ENCODE measurements at regions not wholly inside any gene's neighbourhood (a gene's known extent, or its start where the extent isn't known, plus 50 kb on each side); places are given as distances from the start of the nearest gene placed in this dataset.

DNA sequence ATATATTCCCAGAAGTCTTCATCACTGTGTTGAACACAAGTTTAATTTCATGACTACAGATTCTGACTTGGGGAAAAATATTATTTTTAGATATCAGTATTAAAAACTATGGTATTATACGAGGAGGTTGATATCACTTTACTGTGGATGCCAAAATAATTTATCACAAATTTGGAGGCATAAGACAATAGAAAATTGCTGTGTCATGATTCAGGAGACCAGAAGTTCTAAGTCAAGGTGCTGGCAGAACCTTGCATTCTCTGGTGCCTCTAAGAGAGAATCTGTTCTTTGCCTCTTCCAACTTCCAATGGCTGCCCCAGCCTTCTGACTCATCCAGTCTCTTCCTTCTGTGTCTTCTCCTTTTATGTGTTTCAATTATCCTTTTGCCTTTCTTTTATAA is 325.0 kb upstream of the CNTN4 start:
- no peak overlapping the region for H2AFZ ChIP-seq (ENCODE audit: low read length)
- H3K4me2 ChIP-seq (ENCODE audit: low read depth, low read length, poor library complexity, severe bottlenecking), result no peak overlapping the region
- H4K20me1 ChIP-seq (ENCODE audit: insufficient read depth, low read length, poor library complexity, severe bottlenecking), result no peaks in the 10 kb centered on the region
- no peak overlapping the region for H3K9ac ChIP-seq (ENCODE audit: low read depth, low read length, poor library complexity, severe bottlenecking)
- no peaks in the 10 kb centered on the region for H3K9me2 ChIP-seq (replicated peaks; ENCODE audit: low read depth, low read length)
- no peaks in the 10 kb centered on the region for H3K27me3 ChIP-seq (ENCODE audit: insufficient read depth, low read length, poor library complexity, severe bottlenecking)
- no peaks in the 10 kb centered on the region for H3K4me1 ChIP-seq (ENCODE audit: insufficient read depth, low read length, poor library complexity, severe bottlenecking)
- TF ChIP-seq EZH2phosphoT487 (IDR thresholded peaks at IDR 0.05; ENCODE audit: borderline replicate concordance), result no peak
- TF ChIP-seq, protein P1, sequence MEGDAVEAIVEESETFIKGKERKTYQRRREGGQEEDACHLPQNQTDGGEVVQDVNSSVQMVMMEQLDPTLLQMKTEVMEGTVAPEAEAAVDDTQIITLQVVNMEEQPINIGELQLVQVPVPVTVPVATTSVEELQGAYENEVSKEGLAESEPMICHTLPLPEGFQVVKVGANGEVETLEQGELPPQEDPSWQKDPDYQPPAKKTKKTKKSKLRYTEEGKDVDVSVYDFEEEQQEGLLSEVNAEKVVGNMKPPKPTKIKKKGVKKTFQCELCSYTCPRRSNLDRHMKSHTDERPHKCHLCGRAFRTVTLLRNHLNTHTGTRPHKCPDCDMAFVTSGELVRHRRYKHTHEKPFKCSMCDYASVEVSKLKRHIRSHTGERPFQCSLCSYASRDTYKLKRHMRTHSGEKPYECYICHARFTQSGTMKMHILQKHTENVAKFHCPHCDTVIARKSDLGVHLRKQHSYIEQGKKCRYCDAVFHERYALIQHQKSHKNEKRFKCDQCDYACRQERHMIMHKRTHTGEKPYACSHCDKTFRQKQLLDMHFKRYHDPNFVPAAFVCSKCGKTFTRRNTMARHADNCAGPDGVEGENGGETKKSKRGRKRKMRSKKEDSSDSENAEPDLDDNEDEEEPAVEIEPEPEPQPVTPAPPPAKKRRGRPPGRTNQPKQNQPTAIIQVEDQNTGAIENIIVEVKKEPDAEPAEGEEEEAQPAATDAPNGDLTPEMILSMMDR (conservative IDR thresholded peaks at IDR 0.05; ENCODE audit: low read length), result no peak
- H3K9me3 ChIP-seq (ENCODE audit: insufficient read depth, low read depth, low read length), result peaks cover 4% of the 10 kb centered on the region; the same call in 1 of the 2 replicates
- H3K79me2 ChIP-seq (ENCODE audit: insufficient read depth, low read length), result no peaks in the 10 kb centered on the region
- H3K36me3 ChIP-seq (ENCODE audit: insufficient read depth, low read length), result no peaks in the 10 kb centered on the region
- H3K4me3 ChIP-seq (ENCODE audit: low read length, poor library complexity, severe bottlenecking), result no peak overlapping the region
- H3F3A ChIP-seq (ENCODE audit: low read depth), result no peaks in the 10 kb centered on the region

DNA sequence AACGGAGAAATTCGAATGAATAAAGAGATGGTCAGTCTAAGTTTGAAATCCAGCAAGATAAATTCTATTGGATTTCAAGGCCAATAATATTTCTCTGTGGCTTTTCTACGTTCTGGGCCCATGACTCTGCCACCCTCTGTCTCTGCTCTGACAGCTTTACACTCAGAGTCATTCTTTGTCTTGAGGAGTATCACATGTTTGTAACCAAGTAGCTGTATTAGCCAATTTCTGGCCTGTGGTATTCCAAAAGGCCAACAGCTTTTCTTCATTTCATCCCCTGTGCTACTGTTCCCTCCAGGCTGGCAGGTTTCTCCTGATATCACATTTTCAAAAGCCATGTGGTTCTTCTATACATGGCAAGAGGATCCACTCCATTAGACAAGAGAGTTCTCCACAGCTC is 324.1 kb upstream of the CNTN4 start:
- peaks cover 4% of the 10 kb centered on the region; the same call in 1 of the 2 replicates for H3K9me3 ChIP-seq (ENCODE audit: insufficient read depth, low read depth, low read length)
- H4K20me1 ChIP-seq (ENCODE audit: insufficient read depth, low read length, poor library complexity, severe bottlenecking), result no peaks in the 10 kb centered on the region
- no peak overlapping the region for H2AFZ ChIP-seq (ENCODE audit: low read length)
- H3K27me3 ChIP-seq (ENCODE audit: insufficient read depth, low read length, poor library complexity, severe bottlenecking), result no peaks in the 10 kb centered on the region
- no peak overlapping the region for H3K4me3 ChIP-seq (ENCODE audit: low read length, poor library complexity, severe bottlenecking)
- TF ChIP-seq EZH2phosphoT487 (IDR thresholded peaks at IDR 0.05; ENCODE audit: borderline replicate concordance), result no peak
- TF ChIP-seq, protein P1 (conservative IDR thresholded peaks at IDR 0.05; ENCODE audit: low read length), result no peak
- H3K9ac ChIP-seq (ENCODE audit: low read depth, low read length, poor library complexity, severe bottlenecking), result no peak overlapping the region
- H3K36me3 ChIP-seq (ENCODE audit: insufficient read depth, low read length), result no peaks in the 10 kb centered on the region
- no peaks in the 10 kb centered on the region for H3K9me2 ChIP-seq (replicated peaks; ENCODE audit: low read depth, low read length)
- no peaks in the 10 kb centered on the region for H3K79me2 ChIP-seq (ENCODE audit: insufficient read depth, low read length)
- H3K4me2 ChIP-seq (ENCODE audit: low read depth, low read length, poor library complexity, severe bottlenecking), result no peak overlapping the region
- H3F3A ChIP-seq (ENCODE audit: low read depth), result no peaks in the 10 kb centered on the region
- no peaks in the 10 kb centered on the region for H3K4me1 ChIP-seq (ENCODE audit: insufficient read depth, low read length, poor library complexity, severe bottlenecking)

DNA sequence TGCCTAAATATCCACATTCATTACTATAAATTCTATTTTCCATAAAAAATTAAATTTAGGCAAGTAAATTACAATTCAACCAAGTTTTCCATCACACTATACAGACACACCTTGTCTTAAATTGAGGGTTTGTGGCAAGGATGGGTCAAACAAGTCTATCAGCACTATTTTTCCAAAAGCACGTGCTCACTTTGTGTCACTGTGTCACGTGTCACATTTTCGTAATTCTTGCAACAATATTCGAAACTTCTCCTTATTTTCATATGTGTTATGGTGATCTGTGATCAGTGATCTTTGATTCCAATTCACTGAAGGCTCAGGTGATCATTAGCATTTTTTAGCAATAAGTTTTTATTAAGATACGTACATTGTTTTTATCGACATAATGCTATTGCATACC is 323.3 kb upstream of the CNTN4 start:
- Histone ChIP-seq H3K9me2 (replicated peaks; ENCODE audit: low read depth, low read length) (no peaks in the 10 kb centered on the region), H3K79me2 (ENCODE audit: insufficient read depth, low read length) (no peaks in the 10 kb centered on the region), H3K9me3 (ENCODE audit: insufficient read depth, low read depth, low read length) (peaks cover 4% of the 10 kb centered on the region; the same call in 1 of the 2 replicates), H3K4me1 (ENCODE audit: insufficient read depth, low read length, poor library complexity, severe bottlenecking) (no peaks in the 10 kb centered on the region), H3F3A (ENCODE audit: low read depth) (no peaks in the 10 kb centered on the region), H3K36me3 (ENCODE audit: insufficient read depth, low read length) (no peaks in the 10 kb centered on the region), H3K4me2 (ENCODE audit: low read depth, low read length, poor library complexity, severe bottlenecking) (no peak overlapping the region), H2AFZ (ENCODE audit: low read length) (no peak overlapping the region), H3K9ac (ENCODE audit: low read depth, low read length, poor library complexity, severe bottlenecking) (no peak overlapping the region), H3K27me3 (ENCODE audit: insufficient read depth, low read length, poor library complexity, severe bottlenecking) (no peaks in the 10 kb centered on the region), H3K4me3 (ENCODE audit: low read length, poor library complexity, severe bottlenecking) (no peak overlapping the region), H4K20me1 (ENCODE audit: insufficient read depth, low read length, poor library complexity, severe bottlenecking) (no peaks in the 10 kb centered on the region)
- no peak for TF ChIP-seq EZH2phosphoT487 (IDR thresholded peaks at IDR 0.05; ENCODE audit: borderline replicate concordance)
- TF ChIP-seq, protein P1 (conservative IDR thresholded peaks at IDR 0.05; ENCODE audit: low read length), result no peak

Data from Loucy (cell line).